NOMO-1 treated with DMSO at 0.1 percent for 48 hours (cell line): ENCODE measurements at regions not wholly inside any gene's neighbourhood (a gene's known extent, or its start where the extent isn't known, plus 50 kb on each side); places are given as distances from the start of the nearest gene placed in this dataset.
"Not testable (repeated sequence)": the region's sequence is repeated elsewhere in the genome, so short reads cannot be mapped to it uniquely, and the experiment has no call there.

Experiments
- DNase-seq: peaks from one replicate; lab custom pipeline; 2025; ENCODE audit not compliant: unreplicated experiment; lab: John Stamatoyannopoulos, UW

- DNase-seq: no peak
Observed at GRCh38 chr2:58634653-58635370, 393.7 kb upstream of the FANCL start.

GRCh38 chr2:58633613-58634365, 392.7 kb upstream of the FANCL start:
- DNase-seq: no peak

- no peak for DNase-seq
Observed at GRCh38 chr2:58631986-58632385, 390.9 kb upstream of the FANCL start.

- no peak for DNase-seq
Observed at GRCh38 chr2:58629545-58630119, 388.5 kb upstream of the FANCL start.

GRCh38 chr2:58620896-58621295, 379.8 kb upstream of the FANCL start:
- no peak for DNase-seq

GRCh38 chr2:58620093-58620492, 379.0 kb upstream of the FANCL start:
- DNase-seq: no peak

- DNase-seq: no peak
Observed at GRCh38 chr2:58616961-58617360, 375.8 kb upstream of the FANCL start.

GRCh38 chr2:58614219-58614618, 373.1 kb upstream of the FANCL start:
- DNase-seq: peak; percentile 10

- no peak for DNase-seq
Observed at GRCh38 chr2:58612973-58613372, 371.8 kb upstream of the FANCL start.

GRCh38 chr2:58609326-58609725, 368.2 kb upstream of the FANCL start:
- DNase-seq: peak; percentile 67

- DNase-seq: no peak
Observed at GRCh38 chr2:58608146-58608545, 367.0 kb upstream of the FANCL start.

GRCh38 chr2:58607448-58607847, 366.3 kb upstream of the FANCL start:
- no peak for DNase-seq

- no peak for DNase-seq
Observed at GRCh38 chr2:58606799-58607198, 365.7 kb upstream of the FANCL start.

- no peak for DNase-seq
Observed at GRCh38 chr2:58604096-58604495, 363.0 kb upstream of the FANCL start.

GRCh38 chr2:58601017-58601416, 359.9 kb upstream of the FANCL start:
- no peak for DNase-seq

- no peak for DNase-seq
Observed at GRCh38 chr2:58598171-58598570, 357.0 kb upstream of the FANCL start.

- no peak for DNase-seq
Observed at GRCh38 chr2:58595714-58596113, 354.6 kb upstream of the FANCL start.

GRCh38 chr2:58594762-58595161, 353.6 kb upstream of the FANCL start:
- no peak for DNase-seq

GRCh38 chr2:58594175-58594574, 353.1 kb upstream of the FANCL start:
- no peak for DNase-seq

- not testable (repeated sequence) for DNase-seq
Observed at GRCh38 chr2:58586178-58586577, 345.1 kb upstream of the FANCL start.

GRCh38 chr2:58585233-58585632, 344.1 kb upstream of the FANCL start:
- DNase-seq: no peak

GRCh38 chr2:58584606-58585118, 343.5 kb upstream of the FANCL start:
- DNase-seq: no peak
